GM04503 (cell line): ENCODE measurements at regions not wholly inside any gene's neighbourhood (a gene's known extent, or its start where the extent isn't known, plus 50 kb on each side); places are given as distances from the start of the nearest gene placed in this dataset.
A peak's percentile ranks its signal among the peaks of the same experiment; 100 is the strongest.
"Not testable (repeated sequence)": the region's sequence is repeated elsewhere in the genome, so short reads cannot be mapped to it uniquely, and the experiment has no call there.

Experiments
- DNase-seq: peaks from one replicate; pipeline ENCODE4 v3.0.0-alpha.2; 2012; ENCODE audit warnings: low read depth

- no peak for DNase-seq
Observed at GRCh38 chr7:85887133-85887532, 700.3 kb upstream of the SEMA3D start.

GRCh38 chr7:85882335-85882734, 695.5 kb upstream of the SEMA3D start:
- no peak for DNase-seq

GRCh38 chr7:85875398-85875797, 688.5 kb upstream of the SEMA3D start:
- DNase-seq, result no peak

GRCh38 chr7:85866540-85866939, 679.7 kb upstream of the SEMA3D start:
- no peak for DNase-seq

GRCh38 chr7:85851571-85852193, 664.8 kb upstream of the SEMA3D start:
- no peak for DNase-seq

GRCh38 chr7:85850381-85850780, 663.5 kb upstream of the SEMA3D start:
- DNase-seq, result no peak

GRCh38 chr7:85840554-85840953, 653.7 kb upstream of the SEMA3D start:
- no peak for DNase-seq

- DNase-seq, result peak; percentile 28
Observed at GRCh38 chr7:85833066-85833465, 646.2 kb upstream of the SEMA3D start.

GRCh38 chr7:85830982-85831381, 644.1 kb upstream of the SEMA3D start:
- DNase-seq, result no peak

GRCh38 chr7:85829817-85830432, 643.1 kb upstream of the SEMA3D start:
- no peak for DNase-seq

- DNase-seq, result no peak
Observed at GRCh38 chr7:85829176-85829575, 642.3 kb upstream of the SEMA3D start.

- DNase-seq, result no peak
Observed at GRCh38 chr7:85828614-85829013, 641.8 kb upstream of the SEMA3D start.

- DNase-seq, result no peak
Observed at GRCh38 chr7:85823396-85824080, 636.7 kb upstream of the SEMA3D start.

- no peak for DNase-seq
Observed at GRCh38 chr7:85821926-85822325, 635.1 kb upstream of the SEMA3D start.

GRCh38 chr7:85820702-85821443, 634.0 kb upstream of the SEMA3D start:
- no peak for DNase-seq

- no peak for DNase-seq
Observed at GRCh38 chr7:85815526-85815925, 628.7 kb upstream of the SEMA3D start.

GRCh38 chr7:85806321-85806720, 619.5 kb upstream of the SEMA3D start:
- no peak for DNase-seq

GRCh38 chr7:85805656-85806055, 618.8 kb upstream of the SEMA3D start:
- DNase-seq, result no peak

- DNase-seq, result no peak
Observed at GRCh38 chr7:85805249-85805648, 618.4 kb upstream of the SEMA3D start.

GRCh38 chr7:85802211-85802610, 615.4 kb upstream of the SEMA3D start:
- DNase-seq, result no peak

GRCh38 chr7:85796956-85797355, 610.1 kb upstream of the SEMA3D start:
- DNase-seq, result no peak

GRCh38 chr7:85791098-85791497, 604.2 kb upstream of the SEMA3D start:
- not testable (repeated sequence) for DNase-seq

GRCh38 chr7:85781606-85782005, 594.8 kb upstream of the SEMA3D start:
- DNase-seq, result no peak
